Superior temporal gyrus (tissue), 1 donor: ENCODE measurements at regions not wholly inside any gene's neighbourhood (a gene's known extent, or its start where the extent isn't known, plus 50 kb on each side); places are given as distances from the start of the nearest gene placed in this dataset.
"Not testable (repeated sequence)": the region's sequence is repeated elsewhere in the genome, so short reads cannot be mapped to it uniquely, and the experiment has no call there.

ENCODE experiments used
- DNase-seq: peaks from one replicate; pipeline ENCODE4 v3.0.0-alpha.2; 2016; ENCODE audit errors: extremely low spot score

- not testable (repeated sequence) for DNase-seq
Observed at GRCh38 chr1:243074224-243074623, 180.9 kb downstream of the CEP170 start.

GRCh38 chr1:243067056-243067455 lies 188.0 kb downstream of the CEP170 start:
- DNase-seq, result not testable (repeated sequence)

GRCh38 chr1:243061965-243062364 lies 193.1 kb downstream of the CEP170 start:
- DNase-seq, result not testable (repeated sequence)

- not testable (repeated sequence) for DNase-seq
Observed at GRCh38 chr1:243055510-243055909, 199.6 kb downstream of the CEP170 start.

DNA sequence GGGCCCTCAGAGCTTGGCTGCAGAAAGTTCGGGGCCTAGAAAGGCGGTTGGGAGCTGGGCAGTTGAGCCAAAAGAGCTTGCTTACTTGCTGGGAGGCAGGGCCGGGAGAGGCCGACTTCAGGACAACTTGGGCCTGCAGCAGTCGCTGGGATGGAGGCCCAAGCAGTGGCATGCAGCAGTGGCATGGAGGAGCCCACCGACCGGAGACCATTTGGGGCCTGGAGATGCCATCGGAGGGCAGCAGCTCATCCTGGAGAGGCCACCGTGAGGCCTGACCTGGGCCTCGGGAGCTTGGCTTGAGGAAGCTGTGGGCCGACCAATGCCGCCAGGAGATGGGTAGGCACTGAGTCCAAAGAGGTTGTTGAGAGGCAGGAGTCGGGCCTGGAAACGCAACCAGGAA lies 200.0 kb downstream of the CEP170 start:
- DNase-seq, result not testable (repeated sequence)

- not testable (repeated sequence) for DNase-seq
Observed at GRCh38 chr1:243054681-243055080, 200.4 kb downstream of the CEP170 start.

DNA sequence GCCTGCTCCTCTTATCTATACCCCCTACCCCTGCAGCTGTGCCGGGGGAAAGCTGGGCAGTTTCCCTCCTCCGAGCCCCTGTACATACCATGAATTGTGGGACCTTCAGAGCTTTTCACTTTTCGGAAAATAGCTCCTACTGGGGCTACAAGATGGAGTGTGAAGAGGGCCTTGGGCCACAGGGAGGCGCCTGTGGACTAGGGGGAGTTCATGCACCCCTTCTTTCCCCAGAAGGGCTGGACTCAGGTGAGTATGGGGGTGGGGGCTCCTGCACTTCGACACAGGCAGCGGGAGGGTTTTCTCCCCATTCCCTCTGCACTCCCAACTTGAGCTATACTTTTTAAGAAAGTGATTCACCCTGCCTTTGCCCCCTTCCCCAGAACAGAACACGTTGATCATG lies 202.0 kb downstream of the CEP170 start:
- DNase-seq, result not testable (repeated sequence)

DNA sequence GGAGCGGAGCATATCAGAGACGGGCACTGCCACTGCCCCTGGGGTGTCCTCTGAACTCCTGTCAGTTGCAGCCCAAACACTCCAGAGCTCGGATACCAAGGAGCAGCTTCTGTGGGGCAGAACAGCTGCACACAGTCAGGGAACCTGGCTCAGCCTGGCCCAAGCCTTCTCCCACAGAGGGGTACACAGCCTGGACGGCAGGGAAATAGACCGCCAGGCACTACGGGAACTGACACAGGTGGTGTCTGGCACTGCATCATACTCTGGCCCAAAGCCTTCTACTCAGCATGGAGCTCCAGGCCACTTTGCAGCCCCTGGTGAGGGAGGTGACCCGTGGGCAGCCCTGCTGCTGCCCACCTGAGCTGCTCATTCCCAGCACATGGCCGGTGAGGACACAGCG lies 204.5 kb downstream of the CEP170 start:
- DNase-seq, result not testable (repeated sequence)

- not testable (repeated sequence) for DNase-seq
Observed at GRCh38 chr1:243049716-243050115, 205.4 kb downstream of the CEP170 start.

DNA sequence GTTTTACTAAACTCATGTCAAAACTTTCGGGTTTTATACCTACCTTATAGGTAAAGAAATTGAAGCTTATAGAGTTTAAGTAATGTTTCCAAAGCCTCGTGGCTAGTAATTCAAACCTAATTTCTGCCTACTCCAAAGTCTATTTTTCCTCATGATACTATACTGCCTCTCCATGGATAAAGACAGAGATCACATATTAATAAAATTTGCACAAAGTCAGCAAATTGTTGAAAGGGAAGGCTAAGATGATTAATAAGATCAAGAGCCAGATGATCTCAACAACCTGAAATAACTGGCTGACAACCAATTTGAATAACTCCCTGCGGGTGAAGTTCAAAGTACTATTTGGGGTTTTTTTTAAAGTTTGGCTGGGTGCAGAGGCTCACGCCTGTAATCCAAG lies 233.7 kb downstream of the CEP170 start:
- not testable (repeated sequence) for DNase-seq

DNA sequence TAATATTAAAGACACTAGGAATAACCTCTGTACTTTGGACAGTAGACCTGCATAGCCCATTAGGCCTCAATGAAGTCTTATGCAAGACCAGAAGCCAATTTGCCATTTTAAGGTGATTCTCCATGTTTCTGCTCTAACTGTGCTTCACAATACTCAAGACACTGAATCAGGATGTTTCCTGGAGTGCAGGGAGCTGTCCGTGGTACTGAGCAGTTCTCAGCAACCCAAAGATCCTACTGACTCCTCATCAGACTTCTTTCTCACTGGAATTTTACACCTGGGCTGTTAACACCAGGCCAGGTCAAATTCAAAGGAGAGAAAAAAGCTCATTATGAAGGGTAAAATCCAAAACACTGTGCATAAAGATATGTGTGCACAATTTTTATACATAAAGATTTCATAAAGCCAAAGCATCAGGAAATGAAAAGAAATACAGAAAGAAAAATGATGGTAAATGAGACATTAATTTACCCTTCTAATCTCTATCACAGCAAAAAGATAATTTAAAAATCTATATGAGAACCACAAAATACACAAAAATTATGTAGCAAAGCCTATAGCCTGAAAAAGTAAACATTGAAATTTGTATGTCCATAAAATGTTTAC lies 235.9 kb downstream of the CEP170 start:
- DNase-seq, result not testable (repeated sequence)

DNA sequence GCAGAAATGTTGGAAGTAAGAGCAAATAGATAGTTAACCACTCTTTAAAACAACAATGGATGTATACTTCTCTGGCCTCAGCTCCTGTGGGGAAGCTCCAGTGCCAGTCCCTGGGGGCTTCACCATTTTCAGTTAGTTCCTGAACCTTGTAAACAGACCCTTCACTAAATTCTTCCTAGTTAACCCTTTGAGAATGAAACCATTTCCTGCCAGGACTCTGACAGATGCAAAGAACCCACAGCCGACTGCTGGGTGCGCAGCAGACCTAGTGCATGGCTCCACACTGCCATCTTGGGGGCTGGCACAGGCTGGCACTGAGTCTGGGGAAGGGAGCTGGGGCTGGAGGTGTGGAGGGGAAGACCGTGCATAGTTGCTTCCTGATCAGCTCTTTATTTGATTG lies 244.4 kb downstream of the CEP170 start:
- DNase-seq, result not testable (repeated sequence)

GRCh38 chr1:243001003-243001402 lies 254.1 kb downstream of the CEP170 start:
- DNase-seq, result peak; percentile 6

DNA sequence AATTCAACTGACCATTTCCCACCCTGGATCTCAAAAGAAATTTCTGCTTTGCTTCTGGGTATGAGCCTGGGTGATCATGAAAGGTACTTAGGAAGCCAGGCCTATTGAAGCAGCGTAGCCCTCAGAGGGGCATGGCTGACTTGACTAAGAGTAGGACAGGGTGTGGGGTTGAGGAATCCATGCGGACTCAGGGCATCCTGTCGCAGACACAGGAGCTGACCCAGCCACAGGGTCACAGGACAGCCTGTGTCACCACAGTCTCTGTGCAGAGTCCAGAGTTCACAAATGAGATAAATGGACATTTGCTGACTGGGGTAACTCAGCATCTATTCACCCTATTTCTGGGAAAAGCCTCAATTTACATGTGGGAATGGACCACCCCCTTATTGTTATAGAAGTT lies 262.3 kb downstream of the CEP170 start:
- not testable (repeated sequence) for DNase-seq

DNA sequence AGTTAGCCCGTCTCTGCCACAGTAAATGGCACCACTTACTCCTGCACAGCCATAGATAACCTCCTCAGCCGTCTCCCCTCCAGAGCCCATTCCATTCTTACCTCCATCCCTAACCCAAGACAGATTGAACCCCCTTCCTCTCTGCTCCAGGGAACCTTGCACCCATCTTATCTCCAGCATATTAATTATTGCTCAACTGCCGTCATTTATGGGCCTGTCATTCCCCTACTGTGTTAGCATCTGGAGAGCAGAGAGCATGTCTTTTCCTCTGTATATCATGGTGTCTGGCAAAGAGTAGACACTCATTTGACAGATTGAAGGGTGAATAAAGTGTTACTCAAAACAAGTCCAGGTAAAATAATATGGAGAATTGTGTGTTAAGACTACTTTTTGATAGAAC lies 270.0 kb downstream of the CEP170 start:
- DNase-seq, result not testable (repeated sequence)

- DNase-seq, result not testable (repeated sequence)
Observed at GRCh38 chr1:242973341-242973740, 281.7 kb downstream of the CEP170 start.

DNA sequence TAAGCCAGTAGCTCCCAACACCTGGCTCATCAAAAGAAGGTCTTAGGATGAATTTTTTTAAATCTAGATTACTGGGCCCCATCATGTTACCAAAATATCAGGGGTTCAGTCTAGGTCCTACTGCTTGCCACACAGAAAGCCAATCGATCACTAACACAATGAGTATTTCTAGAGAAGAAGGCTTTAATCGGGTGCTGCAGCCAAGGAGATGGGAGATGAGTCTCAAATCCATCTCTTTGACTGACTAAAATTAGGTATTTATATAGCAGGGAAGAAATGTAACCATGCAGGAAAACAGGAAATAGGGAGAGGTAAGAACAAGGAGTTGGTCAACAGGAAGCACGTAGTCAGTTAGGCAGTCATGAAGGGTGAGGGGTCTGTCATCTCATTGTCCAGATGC lies 288.2 kb downstream of the CEP170 start:
- DNase-seq, result no peak

DNA sequence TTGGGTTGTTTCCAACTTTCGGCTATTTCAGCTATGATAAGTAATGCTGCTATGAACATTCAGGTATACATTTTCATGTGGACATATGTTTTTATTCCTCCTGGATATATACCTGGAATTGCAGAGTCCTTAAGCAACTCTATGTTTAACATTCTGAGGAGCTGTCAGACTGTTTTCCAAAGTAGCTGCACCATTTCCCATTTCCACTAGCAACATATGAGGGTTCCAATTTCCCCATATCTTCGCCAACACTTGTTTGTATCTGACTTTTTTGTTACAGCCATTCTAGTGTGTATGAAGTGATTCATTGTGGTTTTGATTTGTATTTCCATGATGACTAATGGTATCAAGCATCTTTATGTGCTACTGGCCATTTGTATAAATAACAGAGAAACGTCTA lies 295.7 kb downstream of the CEP170 start:
- DNase-seq, result not testable (repeated sequence)

DNA sequence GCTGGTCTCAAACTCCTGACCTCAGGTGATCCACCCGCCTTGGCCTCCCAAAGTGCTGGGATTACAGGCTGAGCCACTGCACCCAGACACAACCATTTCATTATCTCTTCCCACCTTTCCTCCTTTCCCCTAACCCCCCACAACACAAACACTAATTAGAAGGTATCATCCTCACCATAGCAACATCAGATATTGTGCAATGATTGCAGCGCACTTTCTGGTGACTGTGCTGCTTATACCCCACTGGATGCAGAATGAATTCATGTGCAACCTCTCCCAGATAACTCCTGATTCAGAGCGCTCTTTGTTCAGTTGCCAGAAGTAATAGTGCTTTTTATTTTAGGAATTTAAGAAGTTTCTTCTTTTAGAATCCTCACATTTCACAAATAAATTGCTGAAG lies 300.1 kb downstream of the CEP170 start:
- DNase-seq, result not testable (repeated sequence)

DNA sequence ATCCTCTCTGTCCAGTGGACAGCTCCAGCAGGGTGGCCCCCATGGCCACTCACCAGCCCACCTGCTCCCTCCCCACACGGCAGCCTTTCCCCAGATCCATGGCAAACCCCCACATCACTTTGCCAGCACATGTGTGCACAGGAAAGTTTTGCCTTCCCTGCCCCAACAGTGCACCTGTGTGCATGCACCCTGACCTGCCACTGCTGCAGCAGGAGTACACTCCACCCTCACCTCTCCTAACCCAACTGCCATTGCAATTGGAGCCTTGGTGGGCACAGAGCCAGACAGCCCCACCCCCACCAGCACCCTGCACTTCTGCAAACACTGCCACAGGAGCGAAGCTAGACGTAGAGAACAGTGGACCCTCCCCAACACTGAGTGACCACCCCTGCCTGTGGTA lies 308.9 kb downstream of the CEP170 start:
- no peak for DNase-seq

DNA sequence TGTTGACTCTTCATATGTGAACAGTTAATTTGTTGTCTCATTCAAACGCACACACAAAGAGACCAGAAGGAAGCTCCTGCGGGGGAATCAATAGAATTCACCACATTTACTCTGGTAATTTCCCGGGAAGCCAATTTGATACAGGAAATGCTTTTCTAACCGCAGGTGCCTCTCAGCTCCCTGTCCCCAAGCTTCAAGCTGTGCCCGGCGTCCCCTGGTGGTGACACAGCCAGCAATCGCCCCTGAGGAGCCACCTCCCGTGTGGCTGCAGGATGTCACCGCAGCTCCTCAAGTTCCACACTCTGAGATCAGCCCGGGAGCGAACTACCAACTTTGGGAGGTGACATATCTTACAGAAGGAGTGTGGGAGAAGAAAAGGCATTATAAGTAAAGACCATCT lies 318.4 kb downstream of the CEP170 start:
- DNase-seq, result not testable (repeated sequence)

- not testable (repeated sequence) for DNase-seq
Observed at GRCh38 chr1:242924717-242925116, 330.4 kb downstream of the CEP170 start.

DNA sequence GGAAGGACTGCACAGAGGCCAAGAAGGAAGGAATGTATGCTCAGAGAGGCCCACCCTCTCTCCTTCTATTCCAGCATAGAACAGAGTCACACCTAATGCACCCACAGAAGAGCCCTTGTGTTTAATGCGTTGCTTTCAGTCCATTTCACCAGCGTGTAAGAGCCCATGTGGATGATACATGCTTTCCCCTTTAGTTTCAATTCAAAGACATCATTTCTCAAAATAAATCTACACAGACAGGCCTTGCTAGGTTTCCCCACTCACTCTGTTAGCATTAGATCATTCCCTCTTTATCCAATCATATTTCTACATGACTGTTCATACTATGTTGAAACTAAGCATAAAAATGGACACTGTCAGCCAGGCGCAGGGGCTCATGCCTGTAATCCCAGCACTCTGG lies 331.5 kb downstream of the CEP170 start:
- not testable (repeated sequence) for DNase-seq

DNA sequence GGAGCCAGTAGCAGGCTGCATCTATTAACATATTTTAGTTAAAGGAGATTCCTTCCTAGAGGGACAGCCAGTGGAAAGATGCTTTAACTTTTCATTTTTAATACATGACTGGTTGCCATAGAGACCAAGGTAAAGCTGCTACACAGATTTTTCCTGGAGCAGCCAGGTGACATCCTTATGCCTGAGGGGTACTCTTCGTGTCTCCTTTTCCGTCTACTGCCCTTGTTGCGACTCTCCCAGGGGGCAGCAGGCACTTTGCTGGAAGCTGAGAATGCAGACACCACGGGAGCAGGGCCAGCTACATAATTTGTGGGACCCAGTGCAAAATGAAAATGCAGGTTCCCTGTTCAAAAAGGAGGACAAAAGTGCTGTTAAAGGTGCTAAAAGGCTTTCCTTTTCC lies 340.4 kb downstream of the CEP170 start:
- not testable (repeated sequence) for DNase-seq
